Transverse colon (tissue), 4 donors: ENCODE measurements at regions not wholly inside any gene's neighbourhood (a gene's known extent, or its start where the extent isn't known, plus 50 kb on each side); places are given as distances from the start of the nearest gene placed in this dataset.

Experiments
- CTCF ChIP-seq, 5 experiments: fragments of 200-600 bp in 3 of 5; fragments of 450-650 bp in 2 of 5; sonication (generic) in 3 of 5; IDR thresholded peaks; 1 replicate in 2 of 5; 2 replicates in 3 of 5; pipeline ENCODE4 v1.5.1; 2016 to 2017; ENCODE audit warnings: antibody characterized with exemption in 5 of 5, inconsistent platforms in 3 of 5, mild to moderate bottlenecking in 2 of 5, moderate library complexity in 1 of 5
- EP300 ChIP-seq: sonication (generic); formaldehyde crosslinking; IDR thresholded peaks from one replicate; pipeline ENCODE4 v1.6.1; 2017; ENCODE audit warnings: antibody characterized with exemption, low read depth
- POLR2A ChIP-seq: fragments of 450-650 bp; IDR thresholded peaks from one replicate; pipeline ENCODE4 v1.6.1; 2016; ENCODE audit warnings: antibody characterized with exemption, mild to moderate bottlenecking, moderate library complexity
- POLR2AphosphoS5 ChIP-seq, 3 donors: sonication (generic); formaldehyde crosslinking; IDR thresholded peaks; one replicate each; pipeline ENCODE4 v1.6.1; 2016; ENCODE audit warnings: antibody characterized with exemption in 3 of 3

GRCh38 chr7:9874182-9874581, 1099.5 kb upstream of the PHF14 start:
- TF ChIP-seq EP300 (no peak), POLR2AphosphoS5 (IDR thresholded peaks at IDR 0.05) (no peak), POLR2A (no peak), CTCF (IDR thresholded peaks at IDR 0.05) (no peak)
